ENCODE measurements at regions not wholly inside any gene's neighbourhood (a gene's known extent, or its start where the extent isn't known, plus 50 kb on each side); places are given as distances from the start of the nearest gene placed in this dataset.

GRCh38 chr11:86873573-86874083, 73.3 kb downstream of the PRSS23 start:
- TF ChIP-seq, protein P1, sequence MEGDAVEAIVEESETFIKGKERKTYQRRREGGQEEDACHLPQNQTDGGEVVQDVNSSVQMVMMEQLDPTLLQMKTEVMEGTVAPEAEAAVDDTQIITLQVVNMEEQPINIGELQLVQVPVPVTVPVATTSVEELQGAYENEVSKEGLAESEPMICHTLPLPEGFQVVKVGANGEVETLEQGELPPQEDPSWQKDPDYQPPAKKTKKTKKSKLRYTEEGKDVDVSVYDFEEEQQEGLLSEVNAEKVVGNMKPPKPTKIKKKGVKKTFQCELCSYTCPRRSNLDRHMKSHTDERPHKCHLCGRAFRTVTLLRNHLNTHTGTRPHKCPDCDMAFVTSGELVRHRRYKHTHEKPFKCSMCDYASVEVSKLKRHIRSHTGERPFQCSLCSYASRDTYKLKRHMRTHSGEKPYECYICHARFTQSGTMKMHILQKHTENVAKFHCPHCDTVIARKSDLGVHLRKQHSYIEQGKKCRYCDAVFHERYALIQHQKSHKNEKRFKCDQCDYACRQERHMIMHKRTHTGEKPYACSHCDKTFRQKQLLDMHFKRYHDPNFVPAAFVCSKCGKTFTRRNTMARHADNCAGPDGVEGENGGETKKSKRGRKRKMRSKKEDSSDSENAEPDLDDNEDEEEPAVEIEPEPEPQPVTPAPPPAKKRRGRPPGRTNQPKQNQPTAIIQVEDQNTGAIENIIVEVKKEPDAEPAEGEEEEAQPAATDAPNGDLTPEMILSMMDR (IDR thresholded peaks at IDR 0.05): no peak
- TF ChIP-seq POLR2A (IDR thresholded peaks at IDR 0.05): no peak
